OCI-LY7 (cell line): ENCODE measurements at regions not wholly inside any gene's neighbourhood (a gene's known extent, or its start where the extent isn't known, plus 50 kb on each side); places are given as distances from the start of the nearest gene placed in this dataset.

Experiments used
- BruUV-seq: library from RNA; stranded (reverse); fragments of 400-500 nt; replicated peaks from 2 replicates; lab custom pipeline; 2021; lab: Mats Ljungman, UMichigan
- CTCF ChIA-PET: fragments of 300-600 bp; sonication (Branson Sonifier 250); formaldehyde crosslinking; loops from one replicate; lab custom pipeline; 2022; ENCODE audit warnings: antibody characterized with exemption; ENCODE audit not compliant: unreplicated experiment; lab: Charles Lee
- POLR2A ChIA-PET: fragments of 300-600 bp; sonication (Branson Sonifier 250); formaldehyde crosslinking; loops from one replicate; lab custom pipeline; 2022; ENCODE audit warnings: antibody characterized with exemption; lab: Charles Lee
- DNase-seq: peaks from one replicate; pipeline ENCODE4 v3.0.0-alpha.2; 2015; ENCODE audit warnings: low spot score
- H2AFZ ChIP-seq: fragments of 200-600 bp; sonication (generic), shearing (Covaris generic); 2 replicates; pipeline ENCODE4 v1.6.1; 2014; ENCODE audit warnings: mild to moderate bottlenecking, antibody characterized with exemption, low read length, moderate library complexity
- H3K27ac ChIP-seq: fragments of 200-600 bp; sonication (generic); 2 replicates; pipeline ENCODE4 v1.5.1; 2014; ENCODE audit warnings: mixed run types, low read depth, mild to moderate bottlenecking, moderate library complexity, low read length, inconsistent platforms; ENCODE audit not compliant: poor library complexity, severe bottlenecking
- H3K36me3 ChIP-seq: fragments of 200-600 bp; sonication (generic); 2 replicates; pipeline ENCODE4 v1.6.1; 2014; ENCODE audit warnings: mild to moderate bottlenecking, antibody characterized with exemption, low read length, moderate library complexity, mixed read lengths; ENCODE audit not compliant: insufficient read depth
- H3K4me1 ChIP-seq: fragments of 200-600 bp; sonication (generic); 2 replicates; pipeline ENCODE4 v1.5.1; 2014; ENCODE audit warnings: mild to moderate bottlenecking, low read length; ENCODE audit not compliant: insufficient read depth, poor library complexity, severe bottlenecking
- H3K4me2 ChIP-seq: fragments of 200-600 bp; sonication (generic); 2 replicates; pipeline ENCODE4 v1.6.1; 2014; ENCODE audit warnings: mild to moderate bottlenecking, low read length
- H3K4me3 ChIP-seq: fragments of 200-600 bp; sonication (generic); 2 replicates; pipeline ENCODE4 v1.5.1; 2014; ENCODE audit warnings: mild to moderate bottlenecking, low read depth, low read length; ENCODE audit not compliant: poor library complexity, severe bottlenecking
- H3K79me2 ChIP-seq: fragments of 200-600 bp; sonication (generic); 2 replicates; pipeline ENCODE4 v1.6.1; 2016; ENCODE audit warnings: low read depth, mild to moderate bottlenecking, low read length, moderate library complexity, mixed read lengths; ENCODE audit not compliant: insufficient read depth
- H3K9me2 ChIP-seq: fragments of 200-600 bp; sonication (generic); 2 replicates; pipeline ENCODE4 v1.6.1; 2016; ENCODE audit warnings: mild to moderate bottlenecking, low read length, mixed read lengths; ENCODE audit not compliant: insufficient read depth
- H3K9me3 ChIP-seq: fragments of 200-600 bp; sonication (generic); 2 replicates; pipeline ENCODE4 v1.6.1; 2014; ENCODE audit warnings: mild to moderate bottlenecking, mixed run types, low read length, mixed read lengths
- H4K20me1 ChIP-seq: fragments of 200-600 bp; sonication (generic); 2 replicates; pipeline ENCODE4 v1.6.1; 2014; ENCODE audit warnings: mild to moderate bottlenecking, antibody characterized with exemption, low read length, moderate library complexity, mixed read lengths; ENCODE audit not compliant: insufficient read depth
- EZH2phosphoT487 ChIP-seq: fragments of 200-600 bp; sonication (generic); IDR thresholded peaks from 2 replicates; pipeline ENCODE4 v1.6.1; 2018; ENCODE audit warnings: low read depth, borderline replicate concordance, mild to moderate bottlenecking, mixed run types, antibody characterized with exemption, low read length, moderate library complexity, mixed read lengths
- intact Hi-C: fragments of 100-400 bp; cut with micrococcal nuclease; formaldehyde crosslinking; loops from one replicate; pipeline ENCODE4 v1.10.0; 2022; ENCODE audit not compliant: unreplicated experiment
- TF ChIP-seq, protein P1 (sequence below): fragments of 200-600 bp; sonication (generic); conservative IDR thresholded peaks from 2 replicates; pipeline ENCODE4 v1.5.1; 2014; ENCODE audit warnings: mild to moderate bottlenecking, antibody characterized with exemption, low read length, moderate library complexity, mixed read lengths

DNA sequence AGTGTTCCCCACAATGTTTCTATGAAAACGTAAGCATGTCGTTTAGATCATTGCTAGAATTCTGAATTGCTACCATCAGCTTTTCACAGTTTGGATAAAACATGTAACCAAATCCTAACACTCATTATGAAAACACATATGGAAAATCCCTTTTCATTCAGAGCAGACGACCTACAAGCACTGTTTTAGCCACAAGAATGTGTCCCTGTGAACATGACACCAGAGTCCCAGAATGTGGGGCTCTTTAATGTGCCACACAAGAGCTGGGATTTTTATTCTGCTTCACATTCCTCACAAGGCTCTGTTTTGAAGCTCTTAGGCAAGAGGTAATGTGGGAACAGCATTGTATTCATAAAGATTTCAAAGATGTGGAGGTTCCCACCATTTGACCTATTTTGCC is 141.1 kb upstream of the CITED2 start:
- Histone ChIP-seq H3K9me3 (no peaks in the 10 kb centered on the region), H3K4me1 (no peaks in the 10 kb centered on the region), H3K4me3 (no peak overlapping the region), H2AFZ (no peak overlapping the region), H3K27ac (no peak overlapping the region), H3K79me2 (no peaks in the 10 kb centered on the region), H3K36me3 (no peaks in the 10 kb centered on the region), H4K20me1 (no peaks in the 10 kb centered on the region), H3K9me2 (no peaks in the 10 kb centered on the region), H3K4me2 (no peak overlapping the region)
- DNase-seq: no peak
- no TSS peak for BruUV-seq
- ChIA-PET POLR2A (interaction anchor here (0.6 to 1.0 kb wide), 4 partner anchors 36 to 744 kb away, joined by 3 to 5 read pairs (median 3); no protein-coding TSS in a partner anchor), CTCF (no interaction called here)
- TF ChIP-seq EZH2phosphoT487: no peak
- TF ChIP-seq, protein P1, sequence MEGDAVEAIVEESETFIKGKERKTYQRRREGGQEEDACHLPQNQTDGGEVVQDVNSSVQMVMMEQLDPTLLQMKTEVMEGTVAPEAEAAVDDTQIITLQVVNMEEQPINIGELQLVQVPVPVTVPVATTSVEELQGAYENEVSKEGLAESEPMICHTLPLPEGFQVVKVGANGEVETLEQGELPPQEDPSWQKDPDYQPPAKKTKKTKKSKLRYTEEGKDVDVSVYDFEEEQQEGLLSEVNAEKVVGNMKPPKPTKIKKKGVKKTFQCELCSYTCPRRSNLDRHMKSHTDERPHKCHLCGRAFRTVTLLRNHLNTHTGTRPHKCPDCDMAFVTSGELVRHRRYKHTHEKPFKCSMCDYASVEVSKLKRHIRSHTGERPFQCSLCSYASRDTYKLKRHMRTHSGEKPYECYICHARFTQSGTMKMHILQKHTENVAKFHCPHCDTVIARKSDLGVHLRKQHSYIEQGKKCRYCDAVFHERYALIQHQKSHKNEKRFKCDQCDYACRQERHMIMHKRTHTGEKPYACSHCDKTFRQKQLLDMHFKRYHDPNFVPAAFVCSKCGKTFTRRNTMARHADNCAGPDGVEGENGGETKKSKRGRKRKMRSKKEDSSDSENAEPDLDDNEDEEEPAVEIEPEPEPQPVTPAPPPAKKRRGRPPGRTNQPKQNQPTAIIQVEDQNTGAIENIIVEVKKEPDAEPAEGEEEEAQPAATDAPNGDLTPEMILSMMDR: no peak
- intact Hi-C loops: no loop called here

DNA sequence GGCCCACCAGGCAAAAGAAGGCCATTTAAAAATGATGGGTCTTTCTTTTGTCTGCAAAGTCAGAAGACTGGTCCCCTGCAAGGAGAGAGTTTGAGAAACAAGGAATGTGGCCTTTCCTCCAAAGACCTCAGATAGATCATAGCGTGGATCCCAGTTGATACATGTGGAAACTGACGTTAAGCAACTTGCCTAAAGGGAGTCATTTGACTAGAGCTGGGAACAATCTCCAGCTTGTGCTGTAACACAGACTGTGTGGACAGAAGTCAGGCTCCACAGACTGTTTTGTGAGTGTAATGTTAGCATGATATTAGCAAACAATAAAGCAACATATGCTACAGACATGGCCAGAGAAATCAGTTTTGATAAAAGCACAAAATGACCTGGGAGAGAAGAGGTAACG is 140.4 kb upstream of the CITED2 start:
- no peak overlapping the region for H2AFZ ChIP-seq
- CTCF ChIA-PET: no interaction called here
- no peak for DNase-seq
- H3K4me1 ChIP-seq: no peaks in the 10 kb centered on the region
- no peaks in the 10 kb centered on the region for H4K20me1 ChIP-seq
- no peaks in the 10 kb centered on the region for H3K79me2 ChIP-seq
- H3K27ac ChIP-seq: no peak overlapping the region
- TF ChIP-seq EZH2phosphoT487: no peak
- TF ChIP-seq, protein P1: no peak
- BruUV-seq: no TSS peak
- H3K9me2 ChIP-seq: no peaks in the 10 kb centered on the region
- no peaks in the 10 kb centered on the region for H3K9me3 ChIP-seq
- no peaks in the 10 kb centered on the region for H3K36me3 ChIP-seq
- no peak overlapping the region for H3K4me2 ChIP-seq
- POLR2A ChIA-PET: interaction anchor here (0.6 to 1.0 kb wide), 3 partner anchors 37 to 561 kb away, joined by 3 to 5 read pairs (median 3); no protein-coding TSS in a partner anchor
- no peak overlapping the region for H3K4me3 ChIP-seq
- intact Hi-C loops: no loop called here

DNA sequence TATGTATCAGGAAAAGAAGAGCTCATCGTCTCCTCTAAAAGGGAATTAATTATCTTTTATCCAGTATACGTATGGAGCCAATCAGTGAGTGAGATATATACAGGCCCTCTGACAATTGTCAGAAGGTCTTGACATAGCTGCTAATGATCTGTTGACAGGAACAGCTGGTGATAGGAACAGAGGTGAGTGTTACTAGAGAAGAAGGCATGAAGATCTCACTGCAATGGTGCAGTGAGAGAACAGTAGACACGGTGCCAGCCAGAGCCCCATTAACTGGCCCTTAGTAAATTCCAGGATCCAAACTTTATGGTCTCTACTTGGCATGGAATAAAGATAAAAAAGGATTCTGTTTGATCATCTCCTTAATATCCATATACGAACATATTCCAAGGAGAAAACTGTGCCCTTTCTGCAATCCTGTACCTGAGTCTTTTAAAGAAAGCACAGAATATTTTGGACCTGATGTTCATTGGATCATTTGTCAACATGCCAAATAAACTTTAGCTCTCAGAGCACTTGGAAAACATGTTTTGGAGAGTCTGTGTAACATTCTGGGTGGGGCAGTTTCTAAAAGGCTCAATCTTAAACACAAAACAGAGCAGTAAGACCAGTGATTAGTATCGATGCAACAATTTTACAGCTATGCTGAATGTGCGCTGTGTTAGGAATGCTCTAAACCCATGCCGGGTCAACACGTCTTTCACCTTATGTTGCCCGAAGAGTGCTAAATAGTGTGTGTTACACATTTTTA is 135.8 kb upstream of the CITED2 start:
- ChIA-PET POLR2A (no interaction called here), CTCF (no interaction called here)
- no TSS peak for BruUV-seq
- H3K4me1 ChIP-seq: no peaks in the 10 kb centered on the region
- H3K27ac ChIP-seq: no peak overlapping the region
- H4K20me1 ChIP-seq: no peaks in the 10 kb centered on the region
- H3K9me2 ChIP-seq: no peaks in the 10 kb centered on the region
- no peaks in the 10 kb centered on the region for H3K36me3 ChIP-seq
- H3K79me2 ChIP-seq: no peaks in the 10 kb centered on the region
- H3K9me3 ChIP-seq: no peaks in the 10 kb centered on the region
- TF ChIP-seq, protein P1: no peak
- no peak for TF ChIP-seq EZH2phosphoT487
- intact Hi-C loops: no loop called here
- H2AFZ ChIP-seq: no peak overlapping the region
- H3K4me2 ChIP-seq: no peak overlapping the region
- DNase-seq: no peak
- no peak overlapping the region for H3K4me3 ChIP-seq
